ENCODE measurements at regions not wholly inside any gene's neighbourhood (a gene's known extent, or its start where the extent isn't known, plus 50 kb on each side); places are given as distances from the start of the nearest gene placed in this dataset.
"Not testable (repeated sequence)": the region's sequence is repeated elsewhere in the genome, so short reads cannot be mapped to it uniquely, and the experiment has no call there.

DNA sequence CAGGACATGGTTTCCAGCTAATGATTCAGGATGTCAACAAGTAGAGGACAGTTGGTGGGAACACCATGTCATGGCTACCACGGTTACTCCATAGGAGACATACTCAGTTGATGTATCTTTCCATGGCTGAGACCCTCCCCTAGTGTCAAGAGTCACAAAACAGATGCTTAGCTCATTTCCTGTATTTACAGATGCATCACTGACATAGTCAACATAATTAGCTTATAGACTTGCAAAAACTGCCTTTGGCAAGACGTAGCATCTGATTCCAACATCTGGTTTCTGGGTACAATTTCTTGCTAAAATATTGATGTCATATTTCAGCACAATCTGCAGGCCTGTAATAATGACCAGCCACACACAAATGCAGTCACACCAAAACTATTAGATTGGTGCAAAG is 550.3 kb downstream of the FAM181B start:
- H2BK20ac ChIP-seq (ENCODE audit: low read depth, low read length, poor library complexity, severe bottlenecking) = no peak overlapping the region
- no peaks in the 10 kb centered on the region for H3K27me3 ChIP-seq (ENCODE audit: insufficient read depth, low read length)
- no peaks in the 10 kb centered on the region for H3K23me2 ChIP-seq (ENCODE audit: insufficient read length, low read depth, low read length, poor library complexity, severe bottlenecking)
- no peak overlapping the region for H3K27ac Mint-ChIP-seq
- H3K36me3 Mint-ChIP-seq (ENCODE audit: insufficient read depth in 1 of 3, low read depth in 3 of 3) = peaks cover 2 to 11% (median 2%) of the 10 kb centered on the region in 3 experiments; a peak in 4 of 7 replicates
- H2BK120ac ChIP-seq (ENCODE audit: low read depth, low read length, poor library complexity, severe bottlenecking) = no peak overlapping the region
- no peak overlapping the region for H3K27ac ChIP-seq (ENCODE audit: insufficient read length, low read depth, low read length)
- no peak overlapping the region for H3K9ac ChIP-seq (ENCODE audit: extremely low read depth, insufficient read length, low read length)
- H3K4ac ChIP-seq (ENCODE audit: low read depth, low read length) = no peak overlapping the region
- peaks cover 6 to 12% of the 10 kb centered on the region in 2 experiments; a peak in 4 of 5 replicates for H3K9me3 Mint-ChIP-seq
- no peak overlapping the region for H4K91ac ChIP-seq (ENCODE audit: insufficient read length, low read depth, low read length)
- no CpG with 5 or more reads among the region's 2 CpGs for WGBS (ENCODE audit: extremely low coverage, insufficient read length, low lambda C conversion rate)
- H3T11ph ChIP-seq (ENCODE audit: low read length) = no peak overlapping the region
- no peak for DNase-seq
- no peak overlapping the region for H2BK5ac ChIP-seq (ENCODE audit: insufficient read length, low read length)
- H3K56ac ChIP-seq (ENCODE audit: insufficient read length, low read depth, low read length) = no peak overlapping the region
- no peak overlapping the region for H3K4me3 Mint-ChIP-seq
- no peak overlapping the region for H3K14ac ChIP-seq (ENCODE audit: insufficient read depth, low read length)
- no peak overlapping the region for H2BK15ac ChIP-seq (ENCODE audit: low read depth, low read length)
- no peak overlapping the region for H4K8ac ChIP-seq (replicated peaks; ENCODE audit: insufficient read length, low read depth, low read length)
- no peaks in the 10 kb centered on the region for H3K27me3 Mint-ChIP-seq (ENCODE audit: low read depth)
- no peak overlapping the region for H3K18ac ChIP-seq (ENCODE audit: insufficient read length, low read depth, low read length)
- no peaks in the 10 kb centered on the region for H3K9me3 ChIP-seq (ENCODE audit: control insufficient read depth, low read depth, low read length)
- no peaks in the 10 kb centered on the region for H3K79me1 ChIP-seq (ENCODE audit: insufficient read depth, low read depth, low read length, poor library complexity, severe bottlenecking)
- no peak overlapping the region for H2AK5ac ChIP-seq (ENCODE audit: insufficient read length, low read length)
- no peaks in the 10 kb centered on the region for H3K79me2 ChIP-seq (ENCODE audit: insufficient read depth, low read length)
- no peak overlapping the region for H3K4me2 ChIP-seq (ENCODE audit: insufficient read depth, insufficient read length, low read length)
- H3K23ac ChIP-seq (ENCODE audit: insufficient read length, low read depth, low read length) = no peak overlapping the region
- TF ChIP-seq, protein P1, sequence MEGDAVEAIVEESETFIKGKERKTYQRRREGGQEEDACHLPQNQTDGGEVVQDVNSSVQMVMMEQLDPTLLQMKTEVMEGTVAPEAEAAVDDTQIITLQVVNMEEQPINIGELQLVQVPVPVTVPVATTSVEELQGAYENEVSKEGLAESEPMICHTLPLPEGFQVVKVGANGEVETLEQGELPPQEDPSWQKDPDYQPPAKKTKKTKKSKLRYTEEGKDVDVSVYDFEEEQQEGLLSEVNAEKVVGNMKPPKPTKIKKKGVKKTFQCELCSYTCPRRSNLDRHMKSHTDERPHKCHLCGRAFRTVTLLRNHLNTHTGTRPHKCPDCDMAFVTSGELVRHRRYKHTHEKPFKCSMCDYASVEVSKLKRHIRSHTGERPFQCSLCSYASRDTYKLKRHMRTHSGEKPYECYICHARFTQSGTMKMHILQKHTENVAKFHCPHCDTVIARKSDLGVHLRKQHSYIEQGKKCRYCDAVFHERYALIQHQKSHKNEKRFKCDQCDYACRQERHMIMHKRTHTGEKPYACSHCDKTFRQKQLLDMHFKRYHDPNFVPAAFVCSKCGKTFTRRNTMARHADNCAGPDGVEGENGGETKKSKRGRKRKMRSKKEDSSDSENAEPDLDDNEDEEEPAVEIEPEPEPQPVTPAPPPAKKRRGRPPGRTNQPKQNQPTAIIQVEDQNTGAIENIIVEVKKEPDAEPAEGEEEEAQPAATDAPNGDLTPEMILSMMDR (conservative IDR thresholded peaks at IDR 0.05) = no peak
- H3K4me1 ChIP-seq (ENCODE audit: insufficient read depth, low read length) = no peaks in the 10 kb centered on the region; the same call in 1 of the 2 replicates
- H3K4me1 Mint-ChIP-seq = 0 out of 4 replicates have a peak, but pooled peaks cover 0 to 5% of the 10 kb centered on the region in 2 experiments
- H4K20me1 ChIP-seq (ENCODE audit: control insufficient read depth, insufficient read depth, insufficient read length) = no peaks in the 10 kb centered on the region
- H2BK12ac ChIP-seq (ENCODE audit: insufficient read length, low read depth, low read length) = no peak overlapping the region
- H2AFZ ChIP-seq (ENCODE audit: low read length) = no peak overlapping the region
- H4K5ac ChIP-seq (ENCODE audit: insufficient read length, low read depth, low read length) = no peak overlapping the region

DNA sequence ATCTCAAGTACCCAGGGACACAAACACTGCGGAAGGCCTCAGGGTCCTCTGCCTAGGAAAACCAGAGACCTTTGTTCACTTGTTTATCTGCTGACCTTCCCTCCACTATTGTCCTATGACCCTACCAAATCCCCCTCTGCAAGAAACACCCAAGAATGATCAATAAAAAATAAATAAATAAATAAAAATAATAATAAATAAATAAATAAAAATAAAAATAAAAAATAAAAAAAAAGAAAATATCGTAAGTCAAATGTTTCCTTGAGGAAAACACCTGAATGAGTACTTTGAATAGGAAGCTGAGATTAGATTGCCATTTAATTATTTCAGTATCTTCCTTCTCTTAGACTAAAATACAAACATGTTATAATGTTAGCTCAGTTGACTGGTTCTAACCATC is 551.0 kb downstream of the FAM181B start:
- H3K4ac ChIP-seq (ENCODE audit: low read depth, low read length); H4K5ac ChIP-seq (ENCODE audit: insufficient read length, low read depth, low read length); H2BK12ac ChIP-seq (ENCODE audit: insufficient read length, low read depth, low read length); H4K8ac ChIP-seq (replicated peaks; ENCODE audit: insufficient read length, low read depth, low read length); H4K20me1 ChIP-seq (ENCODE audit: control insufficient read depth, insufficient read depth, insufficient read length); H3K4me2 ChIP-seq (ENCODE audit: insufficient read depth, insufficient read length, low read length); H3K18ac ChIP-seq (ENCODE audit: insufficient read length, low read depth, low read length); H3K27ac ChIP-seq (ENCODE audit: insufficient read length, low read depth, low read length); H2AFZ ChIP-seq (ENCODE audit: low read length); H3K79me2 ChIP-seq (ENCODE audit: insufficient read depth, low read length); H3K56ac ChIP-seq (ENCODE audit: insufficient read length, low read depth, low read length); H3K27me3 ChIP-seq (ENCODE audit: insufficient read depth, low read length); H2BK5ac ChIP-seq (ENCODE audit: insufficient read length, low read length); DNase-seq; H2BK20ac ChIP-seq (ENCODE audit: low read depth, low read length, poor library complexity, severe bottlenecking); H3K23ac ChIP-seq (ENCODE audit: insufficient read length, low read depth, low read length); H3K4me3 Mint-ChIP-seq; H2AK5ac ChIP-seq (ENCODE audit: insufficient read length, low read length); H2BK120ac ChIP-seq (ENCODE audit: low read depth, low read length, poor library complexity, severe bottlenecking); H3K4me1 ChIP-seq (ENCODE audit: insufficient read depth, low read length); H3K27ac Mint-ChIP-seq; H2BK15ac ChIP-seq (ENCODE audit: low read depth, low read length); H3K14ac ChIP-seq (ENCODE audit: insufficient read depth, low read length); H3T11ph ChIP-seq (ENCODE audit: low read length); H3K23me2 ChIP-seq (ENCODE audit: insufficient read length, low read depth, low read length, poor library complexity, severe bottlenecking); H3K4me1 Mint-ChIP-seq; H3K9ac ChIP-seq (ENCODE audit: extremely low read depth, insufficient read length, low read length); H3K27me3 Mint-ChIP-seq (ENCODE audit: low read depth); H3K79me1 ChIP-seq (ENCODE audit: insufficient read depth, low read depth, low read length, poor library complexity, severe bottlenecking); H3K9me3 ChIP-seq (ENCODE audit: control insufficient read depth, low read depth, low read length); H4K91ac ChIP-seq (ENCODE audit: insufficient read length, low read depth, low read length): not testable (repeated sequence)
- peaks cover 2 to 11% (median 2%) of the 10 kb centered on the region in 3 experiments; a peak in 4 of 7 replicates for H3K36me3 Mint-ChIP-seq (ENCODE audit: insufficient read depth in 1 of 3, low read depth in 3 of 3)
- no CpG with 5 or more reads among the region's 2 CpGs for WGBS (ENCODE audit: extremely low coverage, insufficient read length, low lambda C conversion rate)
- peaks cover 6 to 12% of the 10 kb centered on the region in 2 experiments; a peak in 4 of 5 replicates for H3K9me3 Mint-ChIP-seq

Data from H9 (cell line).